GM10847 (cell line): ENCODE measurements at regions not wholly inside any gene's neighbourhood (a gene's known extent, or its start where the extent isn't known, plus 50 kb on each side); places are given as distances from the start of the nearest gene placed in this dataset.

Experiments
- POLR2A ChIP-seq: IDR thresholded peaks from 2 replicates; pipeline ENCODE4 v1.6.1; 2011; ENCODE audit not compliant: insufficient read length; ENCODE audit errors: extremely low read depth

- no peak for TF ChIP-seq POLR2A
Measured at GRCh38 chr10:11673346-11674280, 62.2 kb upstream of the USP6NL start.

- TF ChIP-seq POLR2A, result no peak
Measured at GRCh38 chr10:11672836-11673235, 61.4 kb upstream of the USP6NL start.

- TF ChIP-seq POLR2A, result no peak
Measured at GRCh38 chr10:11670381-11670780, 58.9 kb upstream of the USP6NL start.

- no peak for TF ChIP-seq POLR2A
Measured at GRCh38 chr10:11668847-11669610, 57.6 kb upstream of the USP6NL start.

GRCh38 chr10:11667756-11668155 is 56.3 kb upstream of the USP6NL start:
- no peak for TF ChIP-seq POLR2A

- TF ChIP-seq POLR2A, result no peak
Measured at GRCh38 chr10:11663763-11664555, 52.5 kb upstream of the USP6NL start.

GRCh38 chr10:11661441-11661840 is 50.0 kb upstream of the USP6NL start:
- no peak for TF ChIP-seq POLR2A
